Naive thymus-derived CD8-positive, alpha-beta T cell (primary cell): ENCODE measurements at regions not wholly inside any gene's neighbourhood (a gene's known extent, or its start where the extent isn't known, plus 50 kb on each side); places are given as distances from the start of the nearest gene placed in this dataset.

ENCODE experiments used
- ATAC-seq, 2 donors: fragments of 150-1000 bp; cut with Tn5 transposase in 1 of 2; sonication (Bioruptor Pico), chemical (Tn5 transposase) in 1 of 2; 1 replicate in 1 of 2; 2 replicates in 1 of 2; pipeline ENCODE4 v1.10.0; 2021; ENCODE audit warnings: mild to moderate bottlenecking in 2 of 2, moderate library complexity in 2 of 2
- POLR2A ChIA-PET: fragments of 350-600 bp; sonication (Branson Sonifier 250); formaldehyde crosslinking; loops from one replicate; lab custom pipeline; 2021; ENCODE audit warnings: antibody characterized with exemption; lab: Charles Lee
- DNase-seq, 10 donors: peaks; one replicate each; pipeline versions ENCODE4 v3.0.0 to v3.0.0-alpha.2; 2020 to 2022
- H3K27ac Mint-ChIP-seq, 10 donors: one replicate each; pipeline ENCODE4 v1.8.0; 2020 to 2022; ENCODE audit warnings: mild to moderate bottlenecking in 10 of 10, mixed read lengths in 10 of 10, moderate library complexity in 4 of 10, inconsistent platforms in 1 of 10
- H3K27me3 Mint-ChIP-seq, 5 donors: one replicate each; pipeline ENCODE4 v1.8.0; 2021 to 2022; ENCODE audit warnings: mixed read lengths in 5 of 5
- H3K36me3 Mint-ChIP-seq, 3 donors: one replicate each; pipeline ENCODE4 v1.8.0; 2020 to 2022; ENCODE audit warnings: mixed read lengths in 3 of 3, mild to moderate bottlenecking in 2 of 3, inconsistent platforms in 1 of 3
- H3K4me1 Mint-ChIP-seq, 4 donors: one replicate each; pipeline ENCODE4 v1.8.0; 2021 to 2022; ENCODE audit warnings: mixed read lengths in 4 of 4
- H3K4me3 Mint-ChIP-seq, 10 donors: one replicate each; pipeline ENCODE4 v1.8.0; 2020 to 2022; ENCODE audit warnings: mild to moderate bottlenecking in 10 of 10, mixed read lengths in 10 of 10, moderate library complexity in 6 of 10, inconsistent platforms in 1 of 10
- H3K9me3 Mint-ChIP-seq, 9 donors: one replicate each; pipeline ENCODE4 v1.8.0; 2020 to 2022; ENCODE audit warnings: mixed read lengths in 9 of 9, mild to moderate bottlenecking in 3 of 9, inconsistent platforms in 1 of 9, moderate library complexity in 1 of 9

DNA sequence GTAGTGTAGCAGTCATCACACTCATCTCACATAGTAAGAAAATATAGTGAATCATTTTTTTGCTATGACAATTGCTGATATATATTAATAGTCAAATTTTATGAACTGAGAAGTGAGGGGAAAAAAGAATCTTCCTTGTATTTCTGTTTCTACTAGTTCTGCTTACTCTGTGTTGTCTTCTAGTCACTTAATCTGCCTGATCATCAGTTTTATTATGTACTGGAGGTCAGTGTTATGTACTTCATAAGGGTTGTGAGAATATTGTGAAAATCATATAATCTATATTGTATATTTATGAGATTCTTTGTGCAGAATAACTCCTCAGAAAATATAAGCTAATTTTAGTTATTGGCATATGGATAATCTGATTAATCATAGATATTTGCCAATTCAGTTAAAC is 546.9 kb upstream of the RIOK2 start:
- no peak overlapping the region for H3K4me3 Mint-ChIP-seq

DNA sequence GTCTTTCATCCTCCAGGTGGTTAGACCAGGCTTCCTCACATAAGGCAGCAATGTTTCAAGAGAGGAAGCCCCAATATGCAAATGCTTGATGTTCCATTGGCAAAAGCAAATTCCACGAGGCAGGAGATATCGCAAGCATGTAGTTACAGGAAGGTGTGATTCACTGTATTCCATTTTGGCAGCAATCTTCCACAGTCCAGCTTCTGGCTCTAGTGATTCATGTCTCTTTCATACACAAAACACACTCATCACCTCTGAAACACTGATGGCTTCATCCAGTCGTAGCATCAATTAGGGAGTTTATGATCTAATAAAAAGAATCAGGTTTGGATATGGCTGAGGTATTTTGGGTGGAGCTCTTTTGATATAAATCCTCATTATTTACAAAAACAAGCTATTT is 552.2 kb upstream of the RIOK2 start:
- H3K4me3 Mint-ChIP-seq: no peak overlapping the region
- no peak overlapping the region for H3K27ac Mint-ChIP-seq
- H3K27me3 Mint-ChIP-seq: peaks cover 0 to 1% (median 0%) of the 10 kb centered on the region in 5 donors
- no peaks in the 10 kb centered on the region for H3K4me1 Mint-ChIP-seq
- POLR2A ChIA-PET: no interaction called here
- no peaks in the 10 kb centered on the region for H3K36me3 Mint-ChIP-seq
- no peak for ATAC-seq
- H3K9me3 Mint-ChIP-seq: peaks cover 0 to 28% (median 0%) of the 10 kb centered on the region in 9 donors
- no peak for DNase-seq

More for the DNA sequence above, 546.9 kb upstream of the RIOK2 start:
- Mint-ChIP-seq H3K27ac (no peak overlapping the region), H3K4me1 (no peaks in the 10 kb centered on the region), H3K9me3 (peaks cover 0 to 13% (median 0%) of the 10 kb centered on the region in 9 donors), H3K36me3 (no peaks in the 10 kb centered on the region), H3K27me3 (peaks cover 0 to 3% (median 0%) of the 10 kb centered on the region in 5 donors)
- POLR2A ChIA-PET: no interaction called here
- DNase-seq (no peak), ATAC-seq (no peak)

DNA sequence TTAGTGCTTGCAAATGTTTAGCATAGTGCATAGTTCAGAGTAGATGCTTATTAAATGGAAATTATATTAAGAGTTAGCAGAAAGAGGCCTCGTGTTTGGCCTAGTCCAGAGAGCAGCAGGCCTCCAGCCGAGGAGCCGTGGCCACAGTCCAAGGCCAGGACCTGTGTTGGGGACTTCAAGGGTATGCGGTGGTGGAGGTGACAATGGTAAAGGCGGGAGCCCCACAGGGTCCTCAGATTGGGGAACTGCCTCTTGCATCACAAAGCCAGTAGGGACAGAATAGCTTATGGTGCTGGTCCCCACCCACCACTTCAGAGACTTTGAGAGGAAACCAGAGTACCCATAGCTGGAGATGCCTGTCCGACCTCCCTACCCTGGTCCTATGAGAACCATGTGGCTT is 554.6 kb upstream of the RIOK2 start:
- Mint-ChIP-seq H3K4me3 (no peak overlapping the region), H3K36me3 (no peaks in the 10 kb centered on the region), H3K27ac (no peak overlapping the region), H3K4me1 (no peaks in the 10 kb centered on the region), H3K9me3 (peaks cover 0 to 16% (median 0%) of the 10 kb centered on the region in 9 donors), H3K27me3 (peaks cover 0 to 1% (median 0%) of the 10 kb centered on the region in 5 donors)
- ATAC-seq (no peak), DNase-seq (no peak)
- POLR2A ChIA-PET: no interaction called here

DNA sequence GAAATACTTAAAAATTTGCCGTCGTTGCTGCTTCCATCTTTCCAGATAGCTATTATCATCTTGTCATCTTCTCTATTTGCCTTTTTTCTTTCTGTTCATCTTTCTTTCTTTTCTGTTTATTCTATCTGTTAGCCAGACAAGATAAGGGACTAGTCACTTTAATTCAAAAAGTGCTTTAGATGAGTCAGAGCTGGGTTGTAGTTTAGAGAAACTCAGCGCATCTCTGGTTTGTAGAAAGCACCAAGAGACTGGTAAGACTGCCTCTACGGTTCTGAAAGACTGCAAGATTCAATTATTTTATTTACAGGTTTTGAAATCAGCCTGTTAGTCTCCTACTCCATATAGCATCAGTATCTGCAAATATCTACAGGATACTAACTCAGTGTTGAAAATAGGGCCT is 562.8 kb upstream of the RIOK2 start:
- Mint-ChIP-seq H3K27me3 (no peaks in the 10 kb centered on the region), H3K36me3 (no peaks in the 10 kb centered on the region), H3K4me1 (no peaks in the 10 kb centered on the region), H3K4me3 (no peak overlapping the region), H3K9me3 (peaks cover 0 to 10% (median 3%) of the 10 kb centered on the region in 9 donors), H3K27ac (no peak overlapping the region)
- peak in 1 of 2 donors; percentile 22 for ATAC-seq
- POLR2A ChIA-PET: no interaction called here
- DNase-seq: no peak

DNA sequence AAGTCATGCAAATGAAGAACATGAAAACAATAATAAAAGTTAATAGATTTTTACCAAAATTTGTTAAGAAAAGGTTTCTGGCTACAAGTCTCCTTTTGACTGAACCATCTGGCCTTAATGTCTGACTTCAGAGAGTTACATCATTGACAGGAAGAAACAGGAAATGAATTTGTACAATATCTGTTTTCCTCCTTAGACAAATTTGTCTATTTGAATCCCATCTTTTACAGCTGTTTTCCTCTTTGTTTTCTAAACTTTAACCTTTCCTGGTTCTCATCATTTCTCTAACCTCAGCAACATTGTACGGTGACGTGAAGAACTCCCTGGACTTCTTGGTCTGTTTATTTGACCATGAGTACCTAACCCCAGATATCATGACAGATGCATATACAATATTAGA is 567.5 kb upstream of the RIOK2 start:
- ATAC-seq (no peak), DNase-seq (no peak)
- Mint-ChIP-seq H3K4me3 (no peak overlapping the region), H3K9me3 (peaks cover 0 to 7% (median 0%) of the 10 kb centered on the region in 9 donors), H3K27me3 (no peaks in the 10 kb centered on the region), H3K36me3 (no peaks in the 10 kb centered on the region), H3K27ac (no peak overlapping the region), H3K4me1 (no peaks in the 10 kb centered on the region)
- POLR2A ChIA-PET: no interaction called here

DNA sequence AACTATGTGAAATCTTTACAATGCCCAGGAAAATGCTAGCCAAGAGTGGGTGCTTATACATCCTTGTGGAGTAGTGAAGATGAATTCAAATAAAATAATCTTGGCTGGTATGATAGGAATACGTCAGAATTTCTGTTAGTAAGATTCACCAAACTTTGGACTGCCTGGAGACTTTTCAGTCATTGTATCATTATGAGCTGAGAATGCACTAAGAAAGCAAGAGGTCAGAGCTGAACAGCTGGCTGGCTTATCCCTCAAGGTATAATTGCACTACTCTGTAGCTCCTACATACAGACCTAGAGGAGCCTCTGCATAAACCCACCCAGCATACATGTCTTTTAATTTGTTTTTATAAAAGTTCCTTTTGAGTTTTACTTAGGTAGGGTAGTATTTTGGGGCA is 568.5 kb upstream of the RIOK2 start:
- ATAC-seq (no peak), DNase-seq (no peak)
- H3K4me1 Mint-ChIP-seq: no peaks in the 10 kb centered on the region
- POLR2A ChIA-PET: no interaction called here
- H3K36me3 Mint-ChIP-seq: no peaks in the 10 kb centered on the region
- no peak overlapping the region for H3K27ac Mint-ChIP-seq
- H3K4me3 Mint-ChIP-seq: no peak overlapping the region
- H3K9me3 Mint-ChIP-seq: peaks cover 0 to 2% (median 0%) of the 10 kb centered on the region in 9 donors
- no peaks in the 10 kb centered on the region for H3K27me3 Mint-ChIP-seq

DNA sequence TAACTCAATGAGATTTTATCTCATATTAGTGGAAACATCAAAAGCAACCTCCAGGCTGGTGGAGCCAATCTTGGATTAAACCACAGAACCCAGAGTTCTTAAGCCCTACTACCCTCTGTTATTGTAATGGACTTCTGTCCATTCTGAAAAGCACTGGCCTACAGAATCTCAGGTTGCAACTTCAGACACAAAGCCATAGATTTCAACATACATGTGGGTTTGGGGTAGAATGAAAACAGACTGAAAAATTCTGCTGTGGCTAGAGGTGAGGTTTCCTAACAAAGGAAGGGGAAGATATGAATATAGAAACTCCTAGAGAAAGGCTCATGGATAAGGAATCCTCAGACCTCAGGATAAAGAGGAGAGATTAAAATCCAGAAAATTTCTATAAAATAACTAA is 569.8 kb upstream of the RIOK2 start:
- Mint-ChIP-seq H3K4me3 (no peak overlapping the region), H3K9me3 (peaks cover 0 to 2% (median 0%) of the 10 kb centered on the region in 9 donors), H3K27me3 (peaks cover 0 to 1% (median 0%) of the 10 kb centered on the region in 5 donors), H3K27ac (no peak overlapping the region), H3K4me1 (no peaks in the 10 kb centered on the region), H3K36me3 (no peaks in the 10 kb centered on the region)
- POLR2A ChIA-PET: no interaction called here
- no peak for DNase-seq
- ATAC-seq: no peak

DNA sequence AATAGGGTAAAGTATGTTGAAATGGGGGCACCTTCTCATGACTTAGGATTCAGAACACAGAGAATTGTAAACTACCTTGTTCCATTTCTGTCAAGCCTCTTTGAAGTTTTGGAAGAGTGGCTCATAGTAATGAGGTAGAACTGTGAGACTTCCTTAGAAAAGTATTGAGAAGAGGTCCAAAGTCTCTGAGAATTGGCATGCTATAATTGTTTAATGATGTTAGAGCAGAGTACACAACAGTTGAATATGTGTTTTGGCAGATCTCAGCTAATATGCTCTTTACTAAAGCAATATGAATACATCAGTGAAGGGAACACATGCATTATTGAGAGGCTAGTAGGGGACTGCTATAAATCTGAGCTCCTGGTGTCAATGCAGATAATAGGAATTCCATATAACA is 579.4 kb upstream of the RIOK2 start:
- H3K27ac Mint-ChIP-seq: no peak overlapping the region
- DNase-seq (no peak), ATAC-seq (no peak)
- H3K9me3 Mint-ChIP-seq: peaks cover 0 to 11% (median 0%) of the 10 kb centered on the region in 9 donors
- H3K27me3 Mint-ChIP-seq: peaks cover 0 to 3% (median 0%) of the 10 kb centered on the region in 5 donors
- POLR2A ChIA-PET: no interaction called here
- H3K4me3 Mint-ChIP-seq: no peak overlapping the region
- H3K36me3 Mint-ChIP-seq: no peaks in the 10 kb centered on the region
- H3K4me1 Mint-ChIP-seq: no peaks in the 10 kb centered on the region

DNA sequence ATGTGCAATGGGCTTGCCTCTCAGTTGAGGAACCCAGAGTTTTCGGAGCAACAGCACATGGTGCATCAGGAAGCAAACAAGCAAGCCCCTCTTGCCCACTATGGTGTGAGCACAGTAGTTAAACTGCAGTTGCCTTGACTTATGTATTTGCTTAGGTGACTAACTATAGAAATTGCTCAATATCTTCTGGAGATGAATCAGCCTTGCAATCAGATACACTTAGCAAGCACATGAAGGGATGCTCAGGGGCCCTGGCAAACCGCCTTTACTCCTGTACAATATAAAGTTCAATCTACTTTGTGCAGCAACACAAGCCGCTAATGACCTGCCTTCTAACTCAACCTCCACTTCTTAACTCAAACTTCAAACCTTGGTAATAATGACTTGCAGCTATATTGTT is 581.7 kb upstream of the RIOK2 start:
- no peaks in the 10 kb centered on the region for H3K4me1 Mint-ChIP-seq
- DNase-seq: no peak
- no peak overlapping the region for H3K27ac Mint-ChIP-seq
- no peaks in the 10 kb centered on the region for H3K36me3 Mint-ChIP-seq
- H3K9me3 Mint-ChIP-seq: peaks cover 0 to 11% (median 1%) of the 10 kb centered on the region in 9 donors
- POLR2A ChIA-PET: no interaction called here
- no peaks in the 10 kb centered on the region for H3K27me3 Mint-ChIP-seq
- H3K4me3 Mint-ChIP-seq: no peak overlapping the region
- no peak for ATAC-seq

DNA sequence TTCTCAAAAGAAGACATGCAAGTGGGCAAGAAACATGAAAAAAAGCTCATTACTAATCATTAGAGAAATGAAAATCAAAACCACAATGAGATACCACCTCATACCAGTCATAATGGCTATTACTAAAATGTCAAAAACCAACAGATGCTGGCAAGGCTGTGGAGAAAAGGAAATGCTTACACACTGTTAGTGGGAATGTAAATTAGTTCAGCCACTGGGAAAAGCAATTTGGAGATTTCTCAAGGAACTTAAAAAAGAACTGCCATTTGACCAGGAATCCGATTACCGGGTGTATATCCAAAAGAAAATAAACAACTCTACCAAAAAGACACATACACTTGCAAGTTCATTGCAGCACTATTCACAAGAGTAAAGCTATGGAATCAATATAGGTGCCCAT is 595.4 kb upstream of the RIOK2 start:
- DNase-seq (no peak), ATAC-seq (no peak)
- H3K27me3 Mint-ChIP-seq: peaks cover 0 to 2% (median 0%) of the 10 kb centered on the region in 5 donors
- no peaks in the 10 kb centered on the region for H3K4me1 Mint-ChIP-seq
- no peak overlapping the region for H3K27ac Mint-ChIP-seq
- peaks cover 0 to 22% (median 7%) of the 10 kb centered on the region in 9 donors for H3K9me3 Mint-ChIP-seq
- H3K36me3 Mint-ChIP-seq: no peaks in the 10 kb centered on the region
- H3K4me3 Mint-ChIP-seq: no peak overlapping the region
- POLR2A ChIA-PET: no interaction called here

DNA sequence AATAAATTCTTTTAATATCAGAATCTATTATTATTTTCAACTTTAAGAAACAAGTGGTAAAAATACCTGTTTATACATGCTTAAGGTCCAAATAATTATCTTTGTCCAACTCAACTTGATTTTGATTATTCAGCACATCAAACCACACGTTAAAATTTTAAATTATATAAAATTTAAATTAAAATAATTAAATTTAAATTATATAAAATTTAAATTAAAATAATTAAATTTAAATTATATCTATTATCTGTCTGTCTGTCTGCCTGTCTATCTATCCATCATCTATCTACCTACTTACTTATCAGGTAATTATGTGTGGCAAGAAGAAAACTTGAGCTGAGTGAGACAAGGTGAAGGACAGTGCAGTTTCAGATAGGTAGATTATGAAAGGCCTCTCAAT is 605.3 kb upstream of the RIOK2 start:
- no peaks in the 10 kb centered on the region for H3K36me3 Mint-ChIP-seq
- H3K27ac Mint-ChIP-seq: no peak overlapping the region
- peaks cover 0 to 31% (median 6%) of the 10 kb centered on the region in 9 donors for H3K9me3 Mint-ChIP-seq
- H3K4me1 Mint-ChIP-seq: no peaks in the 10 kb centered on the region
- DNase-seq: no peak
- no peak for ATAC-seq
- H3K4me3 Mint-ChIP-seq: no peak overlapping the region
- POLR2A ChIA-PET: no interaction called here
- no peaks in the 10 kb centered on the region for H3K27me3 Mint-ChIP-seq

DNA sequence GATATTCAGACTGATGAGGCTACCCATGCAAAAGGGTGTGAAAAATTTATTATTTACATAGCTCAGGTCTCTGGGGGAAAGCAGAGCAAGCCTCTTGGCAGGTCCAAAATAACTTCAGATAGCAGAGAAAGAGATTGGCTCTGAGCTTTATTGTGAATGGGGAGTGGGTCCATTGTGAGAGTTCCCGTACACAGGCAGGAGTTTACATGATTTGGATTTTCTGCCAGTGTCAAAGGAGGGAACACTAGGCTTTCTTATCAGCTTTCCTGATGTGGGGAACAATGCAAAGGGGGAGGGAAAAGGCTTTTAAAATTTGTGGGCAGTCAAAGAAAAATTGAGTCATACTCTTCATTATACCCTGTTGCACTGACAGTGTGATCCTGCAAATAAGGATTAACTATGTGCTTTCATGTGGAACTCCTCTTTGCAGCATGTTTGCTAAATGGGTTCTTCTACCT is 615.0 kb upstream of the RIOK2 start:
- Mint-ChIP-seq H3K27me3 (no peaks in the 10 kb centered on the region), H3K4me3 (no peak overlapping the region), H3K27ac (no peak overlapping the region), H3K9me3 (peaks cover 0 to 18% (median 6%) of the 10 kb centered on the region in 9 donors), H3K36me3 (no peaks in the 10 kb centered on the region), H3K4me1 (no peaks in the 10 kb centered on the region)
- DNase-seq: no peak
- POLR2A ChIA-PET: no interaction called here
- ATAC-seq: no peak

DNA sequence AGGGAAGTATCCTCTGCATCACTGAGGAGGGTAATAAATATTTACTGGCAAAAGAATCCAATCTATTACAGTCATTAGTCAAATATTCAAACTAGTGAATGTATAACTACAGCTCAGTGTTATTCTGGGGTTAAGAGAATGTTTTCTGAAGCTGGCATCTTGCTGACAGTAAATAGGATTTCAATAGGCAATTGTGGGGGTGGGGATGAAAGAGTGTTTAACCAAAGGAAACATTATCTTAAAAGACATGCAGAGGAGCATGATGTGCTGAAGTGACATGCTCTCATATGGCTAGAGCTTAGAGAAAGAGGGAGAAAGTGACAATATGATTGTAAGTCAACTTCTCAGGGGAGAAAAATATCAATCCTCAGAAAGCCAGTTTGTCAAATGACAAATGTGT is 618.4 kb upstream of the RIOK2 start:
- ATAC-seq (no peak), DNase-seq (no peak)
- Mint-ChIP-seq H3K36me3 (no peaks in the 10 kb centered on the region), H3K27ac (no peak overlapping the region), H3K4me3 (no peak overlapping the region), H3K9me3 (peaks cover 4 to 30% (median 13%) of the 10 kb centered on the region in 9 donors), H3K4me1 (no peaks in the 10 kb centered on the region), H3K27me3 (no peaks in the 10 kb centered on the region)
- POLR2A ChIA-PET: no interaction called here

DNA sequence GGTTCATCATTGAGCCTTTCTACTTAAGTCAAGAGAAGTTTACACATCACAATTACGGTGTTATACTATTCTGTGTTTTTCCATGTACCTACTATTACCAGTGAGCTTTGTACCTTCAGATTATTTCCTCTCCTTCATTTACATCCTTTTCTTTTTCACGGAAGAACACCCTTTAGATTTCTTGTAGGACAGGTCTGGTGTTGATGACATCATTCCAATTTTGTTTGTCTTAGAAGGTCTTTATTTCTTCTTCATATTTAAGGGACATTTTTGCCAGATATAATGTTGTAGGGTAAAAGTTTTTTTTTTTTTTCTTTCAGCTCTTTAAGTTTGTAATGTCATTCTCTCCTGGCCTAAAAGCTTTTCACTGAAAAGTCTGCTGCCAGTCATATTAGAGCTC is 637.1 kb upstream of the RIOK2 start:
- POLR2A ChIA-PET: no interaction called here
- DNase-seq (no peak), ATAC-seq (no peak)
- Mint-ChIP-seq H3K4me1 (no peaks in the 10 kb centered on the region), H3K27ac (no peak overlapping the region), H3K4me3 (no peak overlapping the region), H3K36me3 (no peaks in the 10 kb centered on the region), H3K9me3 (peaks cover 0 to 65% (median 7%) of the 10 kb centered on the region in 9 donors), H3K27me3 (peaks cover 0 to 4% (median 0%) of the 10 kb centered on the region in 5 donors)
